Astrocyte (in vitro differentiated cells and primary cell): ENCODE measurements at regions not wholly inside any gene's neighbourhood (a gene's known extent, or its start where the extent isn't known, plus 50 kb on each side); places are given as distances from the start of the nearest gene placed in this dataset.

Experiments used
- EZH2 ChIP-seq: IDR thresholded peaks from 2 replicates; pipeline ENCODE4 v1.6.1; 2012; ENCODE audit warnings: mild to moderate bottlenecking, low read length, inconsistent platforms; ENCODE audit not compliant: insufficient read depth
- TF ChIP-seq, protein P1 (sequence below): IDR thresholded peaks from 2 replicates; pipeline ENCODE4 v1.5.1; 2011; ENCODE audit warnings: low read depth, mild to moderate bottlenecking, inconsistent platforms, low read length, moderate library complexity; ENCODE audit not compliant: insufficient read depth

DNA sequence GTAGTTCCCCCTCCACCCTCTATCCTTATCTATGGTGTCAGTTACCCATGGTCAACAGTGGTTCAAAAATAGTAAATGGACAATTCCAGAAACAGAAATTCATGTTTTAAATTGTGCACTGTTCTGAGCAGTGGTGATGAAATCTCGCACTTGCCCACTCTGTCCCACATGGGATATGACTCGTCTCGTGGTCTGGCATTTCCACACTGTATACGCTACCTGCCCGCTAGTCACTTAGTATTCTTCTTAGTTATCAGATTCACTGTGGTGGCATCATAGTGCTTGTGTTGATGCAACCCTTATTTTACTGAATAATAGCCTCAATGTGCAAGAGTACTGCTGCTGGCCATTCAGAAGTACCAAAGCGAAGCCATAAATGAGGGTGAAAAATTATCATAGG is 507.0 kb downstream of the SNAPC1 start:
- TF ChIP-seq, protein P1, sequence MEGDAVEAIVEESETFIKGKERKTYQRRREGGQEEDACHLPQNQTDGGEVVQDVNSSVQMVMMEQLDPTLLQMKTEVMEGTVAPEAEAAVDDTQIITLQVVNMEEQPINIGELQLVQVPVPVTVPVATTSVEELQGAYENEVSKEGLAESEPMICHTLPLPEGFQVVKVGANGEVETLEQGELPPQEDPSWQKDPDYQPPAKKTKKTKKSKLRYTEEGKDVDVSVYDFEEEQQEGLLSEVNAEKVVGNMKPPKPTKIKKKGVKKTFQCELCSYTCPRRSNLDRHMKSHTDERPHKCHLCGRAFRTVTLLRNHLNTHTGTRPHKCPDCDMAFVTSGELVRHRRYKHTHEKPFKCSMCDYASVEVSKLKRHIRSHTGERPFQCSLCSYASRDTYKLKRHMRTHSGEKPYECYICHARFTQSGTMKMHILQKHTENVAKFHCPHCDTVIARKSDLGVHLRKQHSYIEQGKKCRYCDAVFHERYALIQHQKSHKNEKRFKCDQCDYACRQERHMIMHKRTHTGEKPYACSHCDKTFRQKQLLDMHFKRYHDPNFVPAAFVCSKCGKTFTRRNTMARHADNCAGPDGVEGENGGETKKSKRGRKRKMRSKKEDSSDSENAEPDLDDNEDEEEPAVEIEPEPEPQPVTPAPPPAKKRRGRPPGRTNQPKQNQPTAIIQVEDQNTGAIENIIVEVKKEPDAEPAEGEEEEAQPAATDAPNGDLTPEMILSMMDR, result no peak
- TF ChIP-seq EZH2, result no peak
